D721Med (cell line): ENCODE measurements at regions not wholly inside any gene's neighbourhood (a gene's known extent, or its start where the extent isn't known, plus 50 kb on each side); places are given as distances from the start of the nearest gene placed in this dataset.

ENCODE experiments used
- DNase-seq: peaks from one replicate; pipeline ENCODE4 v3.0.0; 2011; ENCODE audit warnings: low spot score; ENCODE audit not compliant: insufficient read length
- FAIRE-seq: peaks from 2 replicates; lab custom pipeline; 2011; peaks lifted over from hg19 to GRCh38; lab: Jason Lieb, UNC
- TF ChIP-seq, protein P1 (sequence below): IDR thresholded peaks from 2 replicates; pipeline ENCODE4 v1.5.1; 2012; ENCODE audit warnings: mild to moderate bottlenecking, control low read depth; ENCODE audit not compliant: insufficient read depth; ENCODE audit errors: missing control alignments

GRCh38 chr3:104788807-104789206, 577.9 kb upstream of the ALCAM start:
- TF ChIP-seq, protein P1, sequence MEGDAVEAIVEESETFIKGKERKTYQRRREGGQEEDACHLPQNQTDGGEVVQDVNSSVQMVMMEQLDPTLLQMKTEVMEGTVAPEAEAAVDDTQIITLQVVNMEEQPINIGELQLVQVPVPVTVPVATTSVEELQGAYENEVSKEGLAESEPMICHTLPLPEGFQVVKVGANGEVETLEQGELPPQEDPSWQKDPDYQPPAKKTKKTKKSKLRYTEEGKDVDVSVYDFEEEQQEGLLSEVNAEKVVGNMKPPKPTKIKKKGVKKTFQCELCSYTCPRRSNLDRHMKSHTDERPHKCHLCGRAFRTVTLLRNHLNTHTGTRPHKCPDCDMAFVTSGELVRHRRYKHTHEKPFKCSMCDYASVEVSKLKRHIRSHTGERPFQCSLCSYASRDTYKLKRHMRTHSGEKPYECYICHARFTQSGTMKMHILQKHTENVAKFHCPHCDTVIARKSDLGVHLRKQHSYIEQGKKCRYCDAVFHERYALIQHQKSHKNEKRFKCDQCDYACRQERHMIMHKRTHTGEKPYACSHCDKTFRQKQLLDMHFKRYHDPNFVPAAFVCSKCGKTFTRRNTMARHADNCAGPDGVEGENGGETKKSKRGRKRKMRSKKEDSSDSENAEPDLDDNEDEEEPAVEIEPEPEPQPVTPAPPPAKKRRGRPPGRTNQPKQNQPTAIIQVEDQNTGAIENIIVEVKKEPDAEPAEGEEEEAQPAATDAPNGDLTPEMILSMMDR, result no peak
- FAIRE-seq, result no peak
- no peak for DNase-seq

- no peak for FAIRE-seq
- TF ChIP-seq, protein P1, result no peak
- no peak for DNase-seq
These were observed 575.4 kb upstream of the ALCAM start for GRCh38 chr3:104791331-104791730.

GRCh38 chr3:104796556-104796955, 570.2 kb upstream of the ALCAM start:
- no peak for FAIRE-seq
- DNase-seq, result no peak
- TF ChIP-seq, protein P1, result no peak

DNA sequence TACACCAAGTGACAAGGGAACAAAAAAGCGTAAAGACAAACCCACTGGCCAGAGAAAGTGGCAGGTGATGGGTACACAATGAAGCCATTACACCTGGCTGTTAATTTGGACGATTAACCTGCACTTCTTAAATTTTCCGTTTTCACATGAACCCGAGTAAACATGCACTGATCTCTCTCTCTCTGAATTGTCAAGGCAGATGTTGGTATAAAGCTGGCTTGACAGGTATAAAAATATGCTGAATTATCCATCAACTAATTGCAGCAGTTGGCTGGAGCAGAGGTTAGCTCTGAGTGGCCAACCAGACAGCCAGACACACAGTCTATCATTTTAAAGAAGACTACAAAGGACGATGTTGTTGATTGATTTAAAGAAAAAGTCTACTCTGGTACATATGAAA, 561.7 kb upstream of the ALCAM start:
- FAIRE-seq, result no peak
- DNase-seq, result no peak
- TF ChIP-seq, protein P1, result no peak

DNA sequence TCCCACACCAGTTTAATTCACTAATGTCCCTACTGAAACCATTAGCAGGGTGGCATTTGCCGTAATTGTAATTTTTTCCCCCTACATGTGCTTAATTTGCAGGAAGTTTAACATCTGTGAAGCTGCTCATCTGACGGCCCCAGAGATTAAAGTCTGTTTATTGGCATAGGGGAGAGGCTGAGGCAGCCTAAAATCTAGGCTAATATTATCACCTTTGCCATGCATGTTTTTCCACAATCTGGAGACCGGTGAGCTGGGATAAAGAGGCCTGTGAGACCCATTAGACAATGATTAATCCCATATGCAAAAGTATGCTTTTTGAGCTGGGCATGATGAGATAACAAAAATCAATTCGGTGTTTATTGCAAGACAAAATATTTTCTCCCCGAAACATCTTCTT, 561.2 kb upstream of the ALCAM start:
- TF ChIP-seq, protein P1, result no peak
- FAIRE-seq (no peak), DNase-seq (no peak)

- DNase-seq (no peak), FAIRE-seq (no peak)
- TF ChIP-seq, protein P1, result no peak
These were observed 555.8 kb upstream of the ALCAM start for GRCh38 chr3:104810896-104811295.

- no peak for DNase-seq
- FAIRE-seq, result no peak
- TF ChIP-seq, protein P1, result no peak
These were observed 550.7 kb upstream of the ALCAM start for GRCh38 chr3:104816008-104816407.
